GM21576 (cell line): ENCODE measurements at regions not wholly inside any gene's neighbourhood (a gene's known extent, or its start where the extent isn't known, plus 50 kb on each side); places are given as distances from the start of the nearest gene placed in this dataset.
"Not testable (repeated sequence)": the region's sequence is repeated elsewhere in the genome, so short reads cannot be mapped to it uniquely, and the experiment has no call there.

Experiments
- ATAC-seq: cut with Tn5 transposase; IDR thresholded peaks from one replicate; pipeline ENCODE4 v1.9.1; 2021; ENCODE audit warnings: mild to moderate bottlenecking, moderate library complexity; ENCODE audit not compliant: unreplicated experiment

DNA sequence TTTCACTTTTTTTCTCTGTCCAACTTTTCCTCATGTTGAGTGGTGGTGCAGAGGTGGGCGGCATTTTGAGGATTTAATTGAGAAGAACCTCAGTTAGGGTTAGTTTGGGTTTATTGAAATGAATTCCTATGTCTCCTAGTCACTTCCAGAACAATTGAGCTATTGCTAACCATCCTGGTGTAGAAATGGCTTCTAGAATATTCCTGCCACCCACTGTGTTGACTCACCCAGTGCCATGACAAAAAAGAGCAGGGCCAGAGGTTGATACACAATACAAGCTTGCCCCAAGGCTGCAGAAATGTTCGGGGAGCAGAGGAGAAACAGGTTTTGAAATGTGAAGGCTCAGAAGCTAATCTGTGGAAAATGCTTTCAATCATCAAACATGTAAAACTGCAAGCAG lies 167.1 kb upstream of the TRIB2 start:
- ATAC-seq: no peak

DNA sequence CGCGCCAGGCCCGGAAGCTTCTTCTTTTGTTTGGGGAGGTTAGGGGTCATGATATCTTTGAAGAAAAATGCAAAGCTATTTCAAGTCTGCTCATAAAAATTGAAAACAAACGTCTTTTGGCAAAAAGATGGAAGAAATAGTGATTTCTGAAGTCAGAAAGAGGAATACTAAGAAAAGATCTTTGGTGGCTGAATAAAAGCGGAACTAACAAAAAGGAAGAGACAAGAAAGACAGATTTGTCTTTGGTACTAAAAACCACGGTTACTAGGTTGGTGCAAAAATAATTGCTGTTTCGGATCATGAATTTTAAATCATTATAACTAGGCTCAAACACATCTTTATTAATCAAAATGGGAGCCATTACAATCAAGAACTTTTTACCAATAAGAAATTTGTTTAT lies 164.6 kb upstream of the TRIB2 start:
- ATAC-seq: no peak

DNA sequence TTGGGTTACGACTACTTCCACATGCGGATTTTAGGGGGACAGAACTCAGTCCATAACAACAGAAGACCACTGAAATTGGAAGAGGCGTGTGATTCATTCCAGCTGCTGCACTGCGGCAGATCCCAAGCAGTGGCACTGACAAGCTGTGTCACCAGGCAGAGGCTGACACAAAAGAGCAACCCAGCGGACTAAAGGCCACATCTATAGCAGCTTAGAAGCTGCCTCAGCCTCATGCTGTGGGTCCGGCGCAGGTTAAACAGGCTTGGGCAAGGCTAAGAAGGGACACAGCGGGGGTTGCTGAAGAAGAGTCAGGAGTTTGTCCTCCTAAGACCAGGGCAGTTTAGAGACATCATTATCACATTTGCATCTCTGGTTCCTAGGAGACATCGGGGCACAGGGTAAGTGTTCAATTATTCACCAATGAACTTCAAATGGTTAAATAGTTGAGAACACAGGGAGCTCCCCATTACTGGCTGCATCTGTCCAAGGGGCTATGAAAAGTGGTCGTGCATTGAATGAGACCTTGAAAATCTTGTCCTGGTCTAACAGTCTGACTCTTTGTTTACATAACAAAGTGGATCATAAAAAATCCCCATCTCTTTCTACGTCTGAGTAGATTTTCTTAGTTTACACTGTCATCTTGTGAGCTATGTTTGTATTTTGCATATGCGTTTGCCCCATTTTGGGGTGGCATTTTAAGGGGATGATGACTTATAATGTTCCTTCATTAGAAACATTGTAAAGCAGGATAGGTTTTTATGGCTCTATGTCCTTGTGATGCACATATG lies 162.3 kb upstream of the TRIB2 start:
- peak; percentile 24 for ATAC-seq

DNA sequence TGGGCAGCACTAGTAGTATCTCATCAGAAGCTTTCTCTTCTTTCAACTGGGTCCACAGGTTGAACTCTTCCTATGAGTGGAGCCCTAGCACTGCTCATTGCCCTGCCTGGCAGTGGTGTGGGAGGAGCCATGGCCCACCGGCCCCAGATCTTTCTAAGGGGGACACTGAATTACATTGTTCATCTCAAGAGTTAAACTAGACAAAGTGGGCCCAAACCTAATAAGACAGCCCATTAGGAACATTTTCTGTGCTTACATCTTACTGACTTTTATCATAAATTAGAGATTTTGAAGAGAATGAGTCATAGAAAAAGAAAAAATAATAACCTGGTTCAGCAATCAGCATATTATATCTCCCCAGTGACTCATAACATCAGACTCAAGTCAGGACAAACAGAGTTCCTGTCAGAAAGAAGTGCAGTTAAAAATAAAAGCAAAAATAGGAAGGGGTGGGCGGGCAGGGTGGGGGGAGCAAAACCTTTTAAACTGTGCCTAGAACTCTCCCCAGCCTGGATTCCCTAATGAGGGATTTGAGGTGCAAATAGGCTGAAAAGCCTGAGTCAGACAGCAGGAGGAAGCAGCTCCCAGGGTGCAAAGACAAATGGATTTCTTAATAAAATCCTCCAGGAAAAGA lies 161.6 kb upstream of the TRIB2 start:
- ATAC-seq: peak; percentile 44

DNA sequence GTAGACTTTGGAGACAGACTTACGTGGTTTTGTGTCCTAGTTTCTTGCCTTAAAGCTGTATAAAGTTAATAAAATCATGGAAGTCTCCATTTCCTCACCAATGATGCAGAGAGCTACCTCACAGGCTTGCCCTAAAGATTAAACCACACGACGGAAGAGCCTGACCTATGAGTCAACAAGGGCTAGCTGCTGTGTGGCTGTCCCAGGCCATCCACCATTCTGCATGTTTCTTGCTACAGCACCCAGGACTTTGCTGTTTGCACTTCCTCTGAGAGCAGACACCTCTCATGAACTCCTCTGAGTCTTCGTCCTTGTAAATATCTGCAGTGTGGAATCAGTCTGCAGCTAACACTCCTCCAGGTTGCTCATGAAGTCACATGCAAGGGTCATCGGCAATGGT lies 160.0 kb upstream of the TRIB2 start:
- no peak for ATAC-seq

- no peak for ATAC-seq
Observed at GRCh38 chr2:12557688-12558087, 159.0 kb upstream of the TRIB2 start.

DNA sequence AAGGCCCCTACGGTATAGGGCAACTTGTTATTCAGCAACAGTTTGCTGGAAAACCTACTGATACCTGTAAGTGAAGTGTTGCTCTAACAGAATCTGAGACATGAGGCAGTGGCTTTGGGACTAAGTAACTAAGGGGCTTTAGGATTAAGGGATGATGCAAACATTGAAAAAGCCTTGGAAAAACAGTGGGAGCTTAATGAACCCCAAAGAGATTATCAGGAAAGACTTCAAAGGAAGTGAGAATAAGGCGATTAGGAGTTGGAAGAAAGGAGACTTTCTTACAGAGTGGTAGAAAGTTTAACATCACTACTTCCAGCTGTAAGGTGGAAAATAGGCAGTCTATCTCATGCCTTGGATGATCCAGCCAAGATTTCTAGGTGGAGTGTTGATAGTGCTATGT lies 158.2 kb upstream of the TRIB2 start:
- no peak for ATAC-seq

GRCh38 chr2:12560618-12561017 lies 156.1 kb upstream of the TRIB2 start:
- no peak for ATAC-seq

DNA sequence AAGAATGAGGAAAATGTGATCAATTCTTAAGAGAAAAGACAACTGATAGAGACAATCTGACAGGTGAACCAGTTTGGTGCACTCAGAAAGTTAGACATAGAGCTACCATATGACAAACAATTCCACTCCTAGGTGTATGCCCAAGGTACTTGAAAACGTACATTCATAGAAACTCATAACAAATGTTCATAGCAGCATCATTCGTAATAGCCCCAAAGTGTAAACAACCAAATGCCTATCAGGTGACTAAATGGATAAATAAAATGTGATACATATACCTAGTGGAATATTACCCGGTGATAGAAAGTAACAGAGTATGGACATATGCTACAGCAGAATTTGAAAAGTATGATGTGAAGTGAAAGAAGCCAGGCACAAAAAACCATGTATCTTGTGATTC lies 149.3 kb upstream of the TRIB2 start:
- no peak for ATAC-seq

DNA sequence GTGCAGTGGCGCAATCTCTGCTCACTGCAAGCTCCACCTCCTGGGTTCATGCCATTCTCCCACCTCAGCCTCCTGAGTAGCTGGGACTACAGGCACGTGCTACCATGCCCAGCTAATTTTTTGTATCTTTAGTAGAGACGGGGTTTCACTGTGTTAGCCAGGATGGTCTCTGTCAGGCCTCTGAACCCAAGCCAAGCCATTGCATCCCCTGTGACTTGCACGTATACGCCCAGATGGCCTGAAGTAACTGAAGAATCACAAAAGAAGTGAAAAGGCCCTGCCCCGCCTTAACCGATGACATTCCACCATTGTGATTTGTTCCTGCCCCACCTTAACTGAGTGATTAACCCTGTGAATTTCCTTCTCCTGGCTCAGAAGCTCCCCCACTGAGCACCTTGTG lies 147.2 kb upstream of the TRIB2 start:
- ATAC-seq: not testable (repeated sequence)

DNA sequence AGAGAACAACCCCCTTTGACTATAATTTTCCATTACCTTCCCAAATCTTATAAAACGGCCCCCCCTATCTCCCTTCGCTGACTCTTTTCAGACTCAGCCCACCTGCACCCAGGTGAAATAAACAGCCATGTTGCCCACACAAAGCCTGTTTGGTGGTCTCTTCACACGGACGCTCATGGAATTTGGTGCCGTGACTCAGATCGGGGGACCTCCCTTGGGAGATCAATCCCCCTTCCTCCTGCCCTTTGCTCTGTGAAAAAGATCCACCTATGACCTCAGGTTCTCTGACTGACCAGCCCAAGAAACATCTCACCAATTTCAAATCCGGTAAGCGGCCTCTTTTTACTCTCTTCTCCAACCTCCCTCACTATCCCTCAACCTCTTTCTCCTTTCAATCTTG lies 146.8 kb upstream of the TRIB2 start:
- ATAC-seq: not testable (repeated sequence)

- ATAC-seq: no peak
Observed at GRCh38 chr2:12577091-12577490, 139.6 kb upstream of the TRIB2 start.

DNA sequence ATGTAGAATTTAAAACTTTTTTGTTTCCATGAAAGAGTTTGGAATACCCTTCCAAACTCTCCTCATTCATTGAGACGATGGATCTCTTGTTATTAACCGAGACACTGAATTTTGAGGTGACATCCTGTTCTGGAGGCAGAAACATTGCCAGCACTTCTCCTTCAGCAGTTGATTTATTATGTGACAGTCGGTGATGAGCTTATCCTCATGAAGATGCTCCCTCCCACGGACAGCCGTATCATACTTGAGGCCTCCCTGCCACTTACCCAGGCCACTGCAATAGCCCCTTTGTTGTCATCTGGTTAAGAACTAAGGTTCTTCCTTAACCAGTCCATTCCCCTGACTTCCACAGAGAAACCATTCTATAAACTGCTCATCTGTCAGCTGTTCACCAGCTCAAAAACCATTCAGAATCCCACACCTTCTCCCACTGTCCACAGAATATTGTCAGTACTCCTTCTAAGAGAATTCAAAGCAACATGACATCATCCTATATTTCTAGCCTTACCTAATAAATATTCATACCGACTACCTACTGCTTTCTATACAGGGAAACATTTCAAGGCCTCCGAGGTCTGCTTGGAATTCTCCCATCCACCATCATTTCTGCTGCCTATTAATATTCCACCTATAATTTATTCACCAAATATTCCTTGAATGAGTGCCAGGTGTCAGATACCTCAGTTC lies 139.0 kb upstream of the TRIB2 start:
- ATAC-seq: no peak

GRCh38 chr2:12579018-12579417 lies 137.7 kb upstream of the TRIB2 start:
- ATAC-seq: no peak

GRCh38 chr2:12584338-12584737 lies 132.4 kb upstream of the TRIB2 start:
- no peak for ATAC-seq

DNA sequence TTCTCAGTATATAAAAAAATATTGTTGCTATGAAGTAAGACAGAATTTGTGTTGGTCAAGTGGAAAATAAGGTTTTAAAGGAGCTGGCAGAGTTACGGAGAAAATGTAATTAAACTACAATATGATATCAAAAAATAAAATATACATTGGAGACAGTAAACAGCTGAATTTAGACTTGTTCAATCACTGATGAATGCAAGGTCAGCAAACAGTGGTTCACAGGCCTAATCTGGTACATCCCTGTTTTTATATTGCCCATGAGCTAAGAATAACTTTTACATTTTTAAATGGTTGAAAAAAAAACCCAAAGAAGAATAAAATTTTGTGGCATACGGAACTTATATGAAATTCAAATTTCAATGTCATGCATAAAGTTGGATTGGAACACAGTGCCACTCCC lies 131.0 kb upstream of the TRIB2 start:
- ATAC-seq: no peak

DNA sequence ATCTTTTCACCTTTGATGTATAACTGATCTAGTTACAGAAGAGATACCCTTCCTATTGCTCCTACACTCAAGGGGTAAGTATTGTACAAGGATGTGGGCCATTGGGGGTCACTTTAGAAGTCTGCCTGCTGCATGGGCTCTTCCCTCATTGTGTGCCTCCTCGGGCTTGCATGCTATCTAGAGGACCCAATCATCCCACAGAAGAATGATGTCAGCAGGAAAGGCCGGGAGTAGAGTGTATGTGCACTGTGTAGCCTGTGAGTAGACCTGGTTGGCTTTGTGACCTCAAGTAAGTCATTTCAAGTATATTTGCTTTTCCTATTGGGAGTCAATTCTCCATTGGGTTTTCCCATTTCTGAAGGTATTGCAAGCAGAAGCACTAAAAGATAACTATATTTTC lies 129.5 kb upstream of the TRIB2 start:
- ATAC-seq: no peak

- ATAC-seq: peak; percentile 77
Observed at GRCh38 chr2:12587729-12588522, 128.8 kb upstream of the TRIB2 start.

GRCh38 chr2:12588986-12589385 lies 127.8 kb upstream of the TRIB2 start:
- ATAC-seq: no peak

DNA sequence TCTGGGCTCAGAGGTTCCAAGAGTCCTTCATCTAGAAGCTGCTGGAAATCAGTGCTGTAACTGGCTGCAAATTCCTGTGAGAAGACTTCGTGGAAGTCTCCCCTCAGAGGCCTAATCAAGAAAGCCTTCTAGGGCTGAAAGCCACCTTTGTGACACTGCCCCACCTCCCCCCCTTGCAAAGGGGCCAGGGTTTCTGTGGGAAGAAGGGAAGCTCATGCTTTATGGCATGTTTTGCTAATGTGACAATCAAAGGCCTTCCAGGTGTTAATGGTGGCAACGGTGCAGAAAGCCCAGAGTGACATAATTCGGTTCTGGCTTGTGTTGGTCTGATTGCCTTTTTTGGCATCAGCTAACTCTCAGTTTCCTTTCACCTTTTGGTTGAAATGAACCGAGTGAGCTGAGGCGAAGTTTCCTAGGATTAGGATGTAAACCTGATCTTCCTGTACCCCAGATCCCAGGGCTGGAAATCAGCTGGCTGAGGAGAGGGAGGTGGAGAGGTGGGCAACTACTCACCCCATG lies 126.9 kb upstream of the TRIB2 start:
- no peak for ATAC-seq

DNA sequence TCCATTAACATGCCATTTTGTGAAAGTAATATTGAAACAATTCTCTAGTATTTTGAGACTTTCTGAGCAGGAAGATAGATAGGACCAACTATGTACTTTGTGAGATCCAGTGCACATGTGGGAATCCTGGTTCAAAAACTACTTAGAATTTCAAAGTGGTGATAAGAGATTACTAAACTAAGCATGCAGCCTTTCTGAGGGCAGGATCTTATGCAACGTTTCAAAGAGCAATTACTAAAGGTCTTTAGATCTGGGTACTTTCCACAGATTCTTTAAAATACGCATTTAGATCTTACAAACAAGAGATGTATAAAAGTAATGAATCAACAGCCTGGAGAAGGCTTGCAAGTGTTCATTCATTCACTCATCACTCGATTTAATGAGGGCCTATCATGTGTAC lies 124.4 kb upstream of the TRIB2 start:
- ATAC-seq: no peak
